ENCODE measurements at regions not wholly inside any gene's neighbourhood (a gene's known extent, or its start where the extent isn't known, plus 50 kb on each side); places are given as distances from the start of the nearest gene placed in this dataset.

- TF ChIP-seq CTCF (IDR thresholded peaks at IDR 0.05 in 2 of 3, conservative IDR thresholded peaks at IDR 0.05 in 1 of 3; ENCODE audit: borderline replicate concordance in 1 of 3, insufficient read depth in 1 of 3, low read depth in 2 of 3, low read length in 2 of 3) (no peak), YY1 (IDR thresholded peaks at IDR 0.05; ENCODE audit: extremely low read depth, insufficient replicate concordance, low read depth, low read length) (no peak), EZH2 (IDR thresholded peaks at IDR 0.05) (no peak), POLR2A (IDR thresholded peaks at IDR 0.05; ENCODE audit: borderline replicate concordance, extremely low read depth, insufficient read depth, insufficient read length) (no peak), ZNF274 (IDR thresholded peaks at IDR 0.05; ENCODE audit: low read depth, low read length) (no peak), REST (IDR thresholded peaks at IDR 0.05; ENCODE audit: low read depth) (no peak), CBX3 (IDR thresholded peaks at IDR 0.05; ENCODE audit: low read depth) (no peak), JUND (IDR thresholded peaks at IDR 0.05) (no peak), CEBPB (IDR thresholded peaks at IDR 0.05; ENCODE audit: low read depth) (no peak)
Measured at GRCh38 chr7:10793995-10794775, 179.5 kb upstream of the PHF14 start.
